BJ (cell line): ENCODE measurements at regions not wholly inside any gene's neighbourhood (a gene's known extent, or its start where the extent isn't known, plus 50 kb on each side); places are given as distances from the start of the nearest gene placed in this dataset.

Source experiments
- CTCF ChIA-PET: fragments of 350-600 bp; formaldehyde crosslinking; extraction: SDS; loops from one replicate; lab custom pipeline; 2021; ENCODE audit warnings: antibody characterized with exemption, inconsistent platforms; lab: Yijun Ruan, JAX
- POLR2A ChIA-PET: fragments of 300-600 bp; sonication (Branson Sonifier 250); formaldehyde crosslinking; extraction: SDS; loops from one replicate; lab custom pipeline; 2021; ENCODE audit warnings: antibody characterized with exemption; lab: Charles Lee
- DNase-seq: peaks from one replicate; pipeline ENCODE4 v3.0.0-alpha.2; 2011; ENCODE audit warnings: low read depth
- H3K27me3 ChIP-seq: 2 replicates; pipeline ENCODE4 v1.6.0; 2011; ENCODE audit warnings: low read length; ENCODE audit not compliant: control insufficient read depth, insufficient read depth
- H3K36me3 ChIP-seq: 2 replicates; pipeline ENCODE4 v1.5.1; 2011; ENCODE audit warnings: low read length; ENCODE audit not compliant: control insufficient read depth, insufficient read depth
- H3K4me3 ChIP-seq: 2 replicates; pipeline ENCODE4 v1.5.1; 2011; ENCODE audit warnings: low read depth, mild to moderate bottlenecking, control low read depth, low read length
- TF ChIP-seq, protein P1 (sequence below): IDR thresholded peaks from 2 replicates; pipeline ENCODE4 v1.5.1; 2011; ENCODE audit warnings: low read depth, mild to moderate bottlenecking, control low read depth, inconsistent platforms, low read length, moderate library complexity; ENCODE audit not compliant: insufficient read depth

DNA sequence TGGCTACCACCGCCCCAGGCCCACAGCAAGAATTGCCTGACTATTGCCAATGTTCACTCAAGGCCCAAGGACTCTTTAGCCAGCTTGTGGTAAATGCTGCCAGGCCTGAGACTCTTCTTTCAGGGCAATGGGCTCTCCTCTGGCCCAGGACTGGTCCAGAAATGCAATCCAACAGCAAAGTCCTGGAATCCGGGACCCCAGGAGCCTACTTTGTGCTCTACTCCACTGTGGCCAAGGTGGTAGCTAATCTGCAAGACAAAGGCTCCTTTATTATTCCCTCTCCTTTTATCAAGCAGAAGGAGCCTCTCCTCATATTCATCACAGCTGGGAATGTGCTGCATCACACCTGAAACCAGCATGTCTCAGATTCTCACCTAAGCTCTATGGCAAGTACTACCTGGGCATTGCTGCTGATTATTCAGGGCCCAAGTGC, 107.6 kb upstream of the PRSS58 start:
- CTCF ChIA-PET: interaction anchor here (1.1 kb wide), 1 partner anchor 9 kb away, joined by 3 read pairs; no protein-coding TSS in a partner anchor
- no peak for DNase-seq
- TF ChIP-seq, protein P1, sequence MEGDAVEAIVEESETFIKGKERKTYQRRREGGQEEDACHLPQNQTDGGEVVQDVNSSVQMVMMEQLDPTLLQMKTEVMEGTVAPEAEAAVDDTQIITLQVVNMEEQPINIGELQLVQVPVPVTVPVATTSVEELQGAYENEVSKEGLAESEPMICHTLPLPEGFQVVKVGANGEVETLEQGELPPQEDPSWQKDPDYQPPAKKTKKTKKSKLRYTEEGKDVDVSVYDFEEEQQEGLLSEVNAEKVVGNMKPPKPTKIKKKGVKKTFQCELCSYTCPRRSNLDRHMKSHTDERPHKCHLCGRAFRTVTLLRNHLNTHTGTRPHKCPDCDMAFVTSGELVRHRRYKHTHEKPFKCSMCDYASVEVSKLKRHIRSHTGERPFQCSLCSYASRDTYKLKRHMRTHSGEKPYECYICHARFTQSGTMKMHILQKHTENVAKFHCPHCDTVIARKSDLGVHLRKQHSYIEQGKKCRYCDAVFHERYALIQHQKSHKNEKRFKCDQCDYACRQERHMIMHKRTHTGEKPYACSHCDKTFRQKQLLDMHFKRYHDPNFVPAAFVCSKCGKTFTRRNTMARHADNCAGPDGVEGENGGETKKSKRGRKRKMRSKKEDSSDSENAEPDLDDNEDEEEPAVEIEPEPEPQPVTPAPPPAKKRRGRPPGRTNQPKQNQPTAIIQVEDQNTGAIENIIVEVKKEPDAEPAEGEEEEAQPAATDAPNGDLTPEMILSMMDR: no peak
- POLR2A ChIA-PET: no interaction called here
- Histone ChIP-seq H3K4me3 (no peak overlapping the region), H3K36me3 (no peaks in the 10 kb centered on the region), H3K27me3 (0 out of 2 replicates have a peak, but pooled peaks cover 3% of the 10 kb centered on the region)

DNA sequence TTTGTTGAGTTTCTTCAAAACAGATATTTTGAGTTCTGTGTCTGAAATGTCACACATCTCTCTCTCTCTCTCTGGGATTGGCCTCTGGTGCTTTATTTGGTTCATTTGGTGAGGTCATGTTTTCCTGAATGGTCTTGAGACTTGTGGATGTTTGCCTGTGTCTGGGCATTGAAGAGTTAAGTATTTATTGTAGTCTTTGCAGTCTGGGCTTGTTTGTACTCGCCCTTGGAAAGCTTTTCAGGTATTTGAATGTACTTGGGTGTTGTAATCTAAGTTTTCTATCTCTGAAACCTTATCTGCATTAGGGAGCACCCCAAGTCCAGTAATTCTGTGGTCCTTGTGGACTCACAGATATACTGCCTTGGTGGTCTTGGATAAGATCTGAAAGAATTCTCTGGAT, 106.7 kb upstream of the PRSS58 start:
- no peak for DNase-seq
- H3K4me3 ChIP-seq: no peak overlapping the region
- no peaks in the 10 kb centered on the region for H3K36me3 ChIP-seq
- CTCF ChIA-PET: interaction anchor here (1.0 to 1.3 kb wide), 3 partner anchors 9 to 56 kb away, joined by 3 to 6 read pairs (median 3); no protein-coding TSS in a partner anchor
- POLR2A ChIA-PET: no interaction called here
- 0 out of 2 replicates have a peak, but pooled peaks cover 3% of the 10 kb centered on the region for H3K27me3 ChIP-seq
- TF ChIP-seq, protein P1: no peak

DNA sequence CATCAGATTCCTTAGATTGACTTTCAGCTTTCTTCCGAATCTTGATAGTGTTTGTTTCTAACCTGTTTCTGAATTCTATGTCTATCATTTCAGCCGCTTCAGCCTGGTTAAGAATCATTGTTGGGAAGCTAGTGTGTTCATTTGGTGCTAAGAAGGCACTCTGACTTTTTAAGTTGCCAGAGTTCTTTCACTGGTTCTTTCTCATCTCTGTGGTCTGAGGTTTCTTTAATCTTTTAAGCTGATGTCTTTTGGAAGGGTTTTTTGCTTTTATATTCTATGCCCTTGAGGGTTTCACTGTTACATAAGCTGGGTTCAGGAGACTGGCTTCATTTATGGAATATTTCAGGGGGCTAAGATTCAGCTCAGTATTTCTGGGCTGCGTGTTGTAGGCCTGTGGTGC, 104.5 kb upstream of the PRSS58 start:
- H3K36me3 ChIP-seq: no peaks in the 10 kb centered on the region
- 0 out of 2 replicates have a peak, but pooled peaks cover 3% of the 10 kb centered on the region for H3K27me3 ChIP-seq
- DNase-seq: no peak
- ChIA-PET POLR2A (no interaction called here), CTCF (interaction anchor here (0.5 to 2.5 kb wide), 10 partner anchors 9 to 134 kb away, joined by 3 to 15 read pairs (median 3); no protein-coding TSS in a partner anchor)
- no peak overlapping the region for H3K4me3 ChIP-seq
- TF ChIP-seq, protein P1: no peak

DNA sequence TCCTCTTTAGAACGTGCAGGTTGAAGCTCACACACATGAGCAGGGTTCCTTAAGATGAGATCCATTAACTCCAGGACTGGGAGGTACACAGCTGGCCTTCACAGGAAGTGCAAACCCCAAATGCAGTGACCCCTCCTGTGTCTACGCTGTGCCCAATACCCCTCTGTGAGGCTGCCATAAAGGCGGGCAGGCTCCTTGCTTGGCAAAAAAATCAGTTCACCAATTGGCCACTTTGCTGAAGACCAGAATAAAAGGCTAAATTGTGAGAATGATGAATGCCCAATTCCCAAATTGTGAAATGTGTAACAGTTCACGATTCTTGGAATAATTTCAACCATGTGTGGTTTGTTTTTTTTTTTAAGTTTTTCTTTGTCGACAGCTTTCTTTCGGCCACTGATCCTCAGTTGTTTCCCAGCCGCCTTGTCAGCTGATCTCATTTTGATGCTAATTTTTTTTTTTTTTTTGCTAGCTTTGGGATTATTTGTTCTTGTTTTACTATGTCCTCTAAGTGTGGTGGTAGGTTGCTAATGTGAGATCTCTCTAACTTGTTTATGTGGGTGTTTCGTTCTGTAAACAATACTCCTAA, 101.9 kb upstream of the PRSS58 start:
- H3K36me3 ChIP-seq: no peaks in the 10 kb centered on the region
- TF ChIP-seq, protein P1: no peak
- POLR2A ChIA-PET: no interaction called here
- no peak for DNase-seq
- H3K4me3 ChIP-seq: no peak overlapping the region
- 0 out of 2 replicates have a peak, but pooled peaks cover under 1% of the 10 kb centered on the region for H3K27me3 ChIP-seq
- CTCF ChIA-PET: interaction anchor here (0.8 to 6.4 kb wide), 18 partner anchors 7 to 423 kb away, joined by 3 to 47 read pairs (median 5); no protein-coding TSS in a partner anchor

DNA sequence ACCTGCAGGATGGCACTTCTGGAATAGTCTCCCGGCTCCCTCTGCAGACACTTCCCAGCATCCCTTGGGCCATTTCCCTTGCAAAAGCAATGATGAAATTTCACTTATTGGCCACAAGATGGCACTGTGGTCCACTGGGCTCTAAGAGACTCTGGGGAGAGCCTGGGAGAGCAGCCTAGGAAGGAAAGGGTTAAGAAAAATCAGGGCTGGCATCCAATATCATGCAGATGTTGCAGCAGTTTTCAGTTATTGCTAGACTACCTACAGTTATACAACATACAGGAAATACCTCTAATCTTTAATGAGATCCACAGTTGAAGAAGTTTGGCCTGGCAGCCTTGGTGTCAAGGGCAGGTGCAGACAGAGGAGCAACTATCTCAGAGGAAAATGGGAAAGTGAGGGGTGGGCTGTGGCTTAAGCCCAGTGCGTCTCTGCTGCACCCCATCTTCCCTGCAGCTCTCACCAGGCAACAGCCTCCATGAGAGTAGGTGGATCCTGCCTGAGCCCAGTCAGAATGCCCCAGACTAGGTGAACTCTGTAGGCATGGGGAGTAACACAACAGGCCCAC, 100.2 kb upstream of the PRSS58 start:
- no peaks in the 10 kb centered on the region for H3K36me3 ChIP-seq
- TF ChIP-seq, protein P1: peak; percentile 85
- ChIA-PET POLR2A (no interaction called here), CTCF (interaction anchor here (1.0 to 6.4 kb wide), 21 partner anchors 9 to 455 kb away, joined by 3 to 47 read pairs (median 5); no protein-coding TSS in a partner anchor)
- DNase-seq: no peak
- H3K27me3 ChIP-seq: no peaks in the 10 kb centered on the region
- H3K4me3 ChIP-seq: no peak overlapping the region
